ENCODE measurements at regions not wholly inside any gene's neighbourhood (a gene's known extent, or its start where the extent isn't known, plus 50 kb on each side); places are given as distances from the start of the nearest gene placed in this dataset.

DNA sequence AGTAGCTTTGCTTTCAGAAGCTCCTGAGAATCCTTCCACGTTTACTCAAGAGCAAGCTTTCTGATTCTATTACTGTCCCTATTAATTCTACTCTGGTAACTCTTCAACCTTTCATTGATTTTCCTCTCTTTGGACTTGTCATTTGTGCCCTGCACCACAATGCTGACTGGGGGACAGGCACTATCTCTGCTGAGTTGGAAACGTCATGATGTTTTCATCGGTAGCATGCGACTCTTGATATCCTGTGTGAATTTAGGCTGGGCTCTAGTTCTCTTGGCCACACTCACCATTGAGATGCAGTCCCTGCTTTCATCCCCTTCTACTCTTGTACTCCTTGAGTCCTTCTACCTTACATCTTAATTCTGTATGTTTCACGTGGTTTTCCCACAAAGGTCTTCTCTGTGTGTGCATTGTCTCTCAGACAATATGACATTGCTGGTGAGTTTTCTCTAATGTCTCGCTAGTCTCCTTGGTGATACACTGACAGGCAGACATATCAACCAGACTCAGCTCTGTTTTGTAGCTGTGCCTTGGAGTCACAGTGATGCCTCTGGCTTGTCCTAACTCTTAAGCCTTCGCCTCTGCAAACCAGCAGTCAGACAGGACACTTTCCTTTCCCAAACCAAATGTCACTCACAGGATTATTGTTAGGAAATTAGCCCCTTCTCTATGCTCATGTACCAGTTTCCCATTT lies 223.6 kb upstream of the ADGRL2 start:
- H3K36me3 ChIP-seq, result no peaks in the 10 kb centered on the region
- H3K27ac ChIP-seq, result no peak overlapping the region
- H3K27me3 ChIP-seq, result no peaks in the 10 kb centered on the region
- no peak for TF ChIP-seq POLR2A (IDR thresholded peaks at IDR 0.05)
- TF ChIP-seq, protein P1, sequence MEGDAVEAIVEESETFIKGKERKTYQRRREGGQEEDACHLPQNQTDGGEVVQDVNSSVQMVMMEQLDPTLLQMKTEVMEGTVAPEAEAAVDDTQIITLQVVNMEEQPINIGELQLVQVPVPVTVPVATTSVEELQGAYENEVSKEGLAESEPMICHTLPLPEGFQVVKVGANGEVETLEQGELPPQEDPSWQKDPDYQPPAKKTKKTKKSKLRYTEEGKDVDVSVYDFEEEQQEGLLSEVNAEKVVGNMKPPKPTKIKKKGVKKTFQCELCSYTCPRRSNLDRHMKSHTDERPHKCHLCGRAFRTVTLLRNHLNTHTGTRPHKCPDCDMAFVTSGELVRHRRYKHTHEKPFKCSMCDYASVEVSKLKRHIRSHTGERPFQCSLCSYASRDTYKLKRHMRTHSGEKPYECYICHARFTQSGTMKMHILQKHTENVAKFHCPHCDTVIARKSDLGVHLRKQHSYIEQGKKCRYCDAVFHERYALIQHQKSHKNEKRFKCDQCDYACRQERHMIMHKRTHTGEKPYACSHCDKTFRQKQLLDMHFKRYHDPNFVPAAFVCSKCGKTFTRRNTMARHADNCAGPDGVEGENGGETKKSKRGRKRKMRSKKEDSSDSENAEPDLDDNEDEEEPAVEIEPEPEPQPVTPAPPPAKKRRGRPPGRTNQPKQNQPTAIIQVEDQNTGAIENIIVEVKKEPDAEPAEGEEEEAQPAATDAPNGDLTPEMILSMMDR (IDR thresholded peaks at IDR 0.05), result no peak
- H3K9me3 ChIP-seq, result no peaks in the 10 kb centered on the region
- no peak overlapping the region for H3K4me3 ChIP-seq
- no peak for DNase-seq
- no peaks in the 10 kb centered on the region for H3K4me1 ChIP-seq

DNA sequence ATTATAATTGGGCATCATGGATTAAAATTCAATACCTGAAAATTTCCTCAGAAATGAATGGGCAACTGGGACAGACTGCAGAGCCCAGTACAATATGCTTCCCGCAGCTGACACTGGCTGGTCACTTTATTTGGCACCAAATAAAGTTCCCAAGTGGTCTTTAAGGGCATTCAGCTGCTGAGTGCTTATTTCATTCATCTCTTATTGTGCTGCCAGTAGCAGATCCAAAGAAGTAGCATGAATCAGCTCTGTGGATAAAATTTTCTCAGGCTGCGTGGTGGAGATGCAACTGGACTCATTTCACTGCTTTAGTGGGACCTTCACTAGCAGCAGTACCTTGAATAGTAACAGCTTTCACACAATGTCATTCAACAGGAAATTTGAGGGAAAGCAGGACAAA lies 226.3 kb upstream of the ADGRL2 start:
- no peak for DNase-seq
- H3K27me3 ChIP-seq, result no peaks in the 10 kb centered on the region
- no peak for TF ChIP-seq POLR2A (IDR thresholded peaks at IDR 0.05)
- TF ChIP-seq, protein P1 (IDR thresholded peaks at IDR 0.05), result no peak

DNA sequence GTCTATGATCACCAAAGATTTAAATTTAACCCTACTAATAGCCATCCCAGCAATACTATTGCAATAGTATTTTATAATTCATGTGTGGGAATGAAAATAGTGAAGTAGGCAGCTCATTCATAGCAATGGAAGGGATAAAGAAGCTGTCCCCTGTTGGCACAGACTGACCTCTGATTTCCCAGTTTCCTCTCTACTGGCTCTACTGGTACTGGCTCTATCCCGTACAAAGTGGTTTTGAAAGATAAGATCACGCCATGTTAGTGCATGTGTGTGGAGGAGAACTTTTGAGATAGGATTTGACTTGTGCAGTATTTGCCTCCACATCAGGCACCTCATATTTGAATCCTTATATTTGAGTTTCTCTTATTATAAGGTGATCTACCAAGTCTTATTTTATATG lies 227.3 kb upstream of the ADGRL2 start:
- H3K4me1 ChIP-seq, result no peaks in the 10 kb centered on the region
- no peaks in the 10 kb centered on the region for H3K36me3 ChIP-seq
- H3K27ac ChIP-seq, result no peak overlapping the region
- H3K4me3 ChIP-seq, result no peak overlapping the region
- no peaks in the 10 kb centered on the region for H3K27me3 ChIP-seq
- DNase-seq, result no peak
- no peaks in the 10 kb centered on the region for H3K9me3 ChIP-seq
- no peak for TF ChIP-seq POLR2A (IDR thresholded peaks at IDR 0.05)
- TF ChIP-seq, protein P1 (IDR thresholded peaks at IDR 0.05), result no peak

More for the DNA sequence above, 226.3 kb upstream of the ADGRL2 start:
- Histone ChIP-seq H3K4me3 (no peak overlapping the region), H3K4me1 (no peaks in the 10 kb centered on the region), H3K9me3 (no peaks in the 10 kb centered on the region), H3K36me3 (no peaks in the 10 kb centered on the region), H3K27ac (no peak overlapping the region)

- no peaks in the 10 kb centered on the region for H3K9me3 ChIP-seq
- no peaks in the 10 kb centered on the region for H3K4me1 ChIP-seq
- no peaks in the 10 kb centered on the region for H3K36me3 ChIP-seq
- TF ChIP-seq, protein P1 (IDR thresholded peaks at IDR 0.05), result no peak
- no peak for TF ChIP-seq POLR2A (IDR thresholded peaks at IDR 0.05)
- no peak for DNase-seq
- no peak overlapping the region for H3K4me3 ChIP-seq
- no peak overlapping the region for H3K27ac ChIP-seq
- H3K27me3 ChIP-seq, result no peaks in the 10 kb centered on the region
Measured at GRCh38 chr1:81571946-81572345, 228.8 kb upstream of the ADGRL2 start.

DNA sequence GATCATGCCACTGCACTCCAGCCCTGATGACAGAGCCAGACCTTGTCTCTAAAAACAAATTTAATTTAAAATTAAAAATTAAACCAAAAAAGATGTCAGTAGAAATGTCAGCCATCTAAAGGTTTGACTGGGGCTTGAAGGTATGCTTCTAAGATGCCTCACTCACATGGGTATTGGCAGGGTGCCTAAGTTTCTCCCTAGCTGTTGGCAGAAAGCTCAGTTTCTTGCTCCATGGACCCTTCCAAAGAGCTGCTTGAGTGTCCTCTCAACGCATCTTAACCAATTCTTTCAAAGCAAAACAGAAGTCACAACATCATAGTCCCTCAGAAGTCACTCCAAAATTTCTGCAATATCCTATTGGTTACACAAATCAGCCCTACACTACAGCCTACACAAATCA lies 231.0 kb upstream of the ADGRL2 start:
- Histone ChIP-seq H3K4me3 (no peak overlapping the region), H3K4me1 (no peaks in the 10 kb centered on the region), H3K27me3 (no peaks in the 10 kb centered on the region), H3K9me3 (no peaks in the 10 kb centered on the region), H3K36me3 (no peaks in the 10 kb centered on the region), H3K27ac (no peak overlapping the region)
- no peak for DNase-seq
- TF ChIP-seq, protein P1 (IDR thresholded peaks at IDR 0.05), result no peak
- no peak for TF ChIP-seq POLR2A (IDR thresholded peaks at IDR 0.05)

DNA sequence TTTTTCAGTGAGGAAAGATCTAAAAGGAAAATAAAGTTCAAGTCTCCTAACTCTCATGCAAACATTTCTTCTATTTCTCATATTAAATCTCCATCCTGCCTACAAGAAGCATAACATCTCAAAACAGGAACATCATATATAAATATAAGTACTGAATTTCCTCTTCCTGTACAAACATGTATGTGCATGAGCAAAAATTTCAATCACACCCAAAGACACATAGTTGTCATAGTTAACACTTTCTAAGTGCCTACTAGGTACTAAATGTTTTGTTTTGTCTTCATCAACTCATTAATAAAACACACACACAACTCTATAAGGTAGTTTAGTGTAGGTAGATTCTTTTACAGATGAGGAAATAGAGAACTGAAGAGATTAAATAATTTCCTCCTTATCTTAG lies 237.1 kb upstream of the ADGRL2 start:
- Histone ChIP-seq H3K4me1 (no peaks in the 10 kb centered on the region), H3K9me3 (no peaks in the 10 kb centered on the region), H3K4me3 (no peak overlapping the region), H3K27ac (no peak overlapping the region), H3K27me3 (no peaks in the 10 kb centered on the region), H3K36me3 (no peaks in the 10 kb centered on the region)
- DNase-seq, result no peak
- TF ChIP-seq, protein P1 (IDR thresholded peaks at IDR 0.05), result no peak
- TF ChIP-seq POLR2A (IDR thresholded peaks at IDR 0.05), result no peak
